B cell (primary cell): ENCODE measurements at regions not wholly inside any gene's neighbourhood (a gene's known extent, or its start where the extent isn't known, plus 50 kb on each side); places are given as distances from the start of the nearest gene placed in this dataset.

Source experiments
- ATAC-seq: fragments of 200-7000 bp; cut with Tn5 transposase; one replicate; pipeline ENCODE4 v1.10.0; 2021; ENCODE audit warnings: low read depth, mild to moderate bottlenecking, moderate number of reproducible peaks, moderate library complexity
- CTCF ChIA-PET: fragments of 350-600 bp; sonication (Branson Sonifier 250); formaldehyde crosslinking; loops from one replicate; lab custom pipeline; 2021; ENCODE audit warnings: antibody characterized with exemption, inconsistent platforms; lab: Charles Lee
- POLR2A ChIA-PET: fragments of 350-600 bp; sonication (Branson Sonifier 250); formaldehyde crosslinking; loops from one replicate; lab custom pipeline; 2021; ENCODE audit warnings: antibody characterized with exemption; lab: Charles Lee
- DNase-seq: peaks from one replicate; pipeline ENCODE4 v3.0.0; 2013
- H2AFZ ChIP-seq: 2 replicates; pipeline ENCODE4 v1.6.1; 2012; ENCODE audit warnings: mild to moderate bottlenecking, low read depth, low read length; ENCODE audit not compliant: insufficient read depth, poor library complexity, severe bottlenecking
- H3K27ac ChIP-seq, 2 donors: 1 replicate in 1 of 2; 2 replicates in 1 of 2; pipeline ENCODE4 v1.5.1; 2012 to 2013; ENCODE audit warnings: low read length in 2 of 2, mild to moderate bottlenecking in 2 of 2, moderate library complexity in 1 of 2
- H3K27me3 ChIP-seq, 4 experiments: fragments of 200-600 bp in 1 of 4; sonication (generic) in 1 of 4; replicated peaks in 1 of 4; 1 replicate in 2 of 4; 2 replicates in 2 of 4; pipeline versions ENCODE4 v1.6.1 to v1.7.0; 2013 to 2016; ENCODE audit warnings: low read length in 3 of 4, mild to moderate bottlenecking in 2 of 4, mixed read lengths in 1 of 4, moderate library complexity in 1 of 4; ENCODE audit not compliant: insufficient read depth in 4 of 4, control insufficient read depth in 3 of 4; ENCODE audit errors: control extremely low read depth in 1 of 4
- H3K36me3 ChIP-seq, 2 experiments: replicated peaks in 1 of 2; 1 replicate in 1 of 2; 2 replicates in 1 of 2; pipeline versions ENCODE4 v1.6.1 to v1.7.1; 2013; ENCODE audit warnings: low read length in 1 of 2; ENCODE audit not compliant: insufficient read depth in 2 of 2, control insufficient read depth in 1 of 2; ENCODE audit errors: control extremely low read depth in 1 of 2, extremely low read depth in 1 of 2
- H3K4me1 ChIP-seq, 2 donors: fragments of 200-600 bp in 1 of 2; sonication (generic) in 1 of 2; 1 replicate in 1 of 2; 2 replicates in 1 of 2; pipeline versions ENCODE4 v1.5.1 to v1.6.1; 2013 to 2017; ENCODE audit warnings: low read length in 2 of 2; ENCODE audit not compliant: control insufficient read depth in 2 of 2, insufficient read depth in 2 of 2
- H3K4me2 ChIP-seq: replicated peaks from 2 replicates; pipeline ENCODE3; 2012; ENCODE audit warnings: mild to moderate bottlenecking, low read depth, low read length; ENCODE audit not compliant: poor library complexity, severe bottlenecking
- H3K4me3 ChIP-seq, 5 experiments: fragments of 200-600 bp in 1 of 5; sonication (generic) in 1 of 5; 1 replicate in 3 of 5; 2 replicates in 2 of 5; pipeline versions ENCODE4 v1.5.1 to v1.7.0; 2011 to 2016; ENCODE audit warnings: low read length in 4 of 5, mild to moderate bottlenecking in 4 of 5, low read depth in 2 of 5, control low read depth in 1 of 5, moderate library complexity in 1 of 5; ENCODE audit not compliant: insufficient read depth in 1 of 5; ENCODE audit errors: control extremely low read depth in 1 of 5, extremely low read depth in 1 of 5
- H3K79me2 ChIP-seq: fragments of 200-600 bp; sonication (generic); one replicate; pipeline ENCODE4 v1.6.0; 2016; ENCODE audit warnings: low read length; ENCODE audit not compliant: control insufficient read depth, insufficient read depth
- H3K9ac ChIP-seq: fragments of 200-600 bp; sonication (generic); 2 replicates; pipeline ENCODE4 v1.6.1; 2017; ENCODE audit warnings: mild to moderate bottlenecking, low read length, moderate library complexity
- H3K9me3 ChIP-seq, 3 donors: one replicate each; pipeline versions ENCODE4 v1.6.1 to v1.7.1; 2013; ENCODE audit warnings: low read length in 2 of 3; ENCODE audit not compliant: control insufficient read depth in 2 of 3, insufficient read depth in 1 of 3; ENCODE audit errors: control extremely low read depth in 1 of 3
- H4K20me1 ChIP-seq: 2 replicates; pipeline ENCODE4 v1.6.0; 2012; ENCODE audit warnings: mild to moderate bottlenecking, low read length; ENCODE audit not compliant: insufficient read depth, control insufficient read depth, poor library complexity, severe bottlenecking
- H3K27ac Mint-ChIP-seq: one replicate; pipeline ENCODE4 v1.8.0; 2021; ENCODE audit warnings: mixed read lengths
- H3K27me3 Mint-ChIP-seq: one replicate; pipeline ENCODE4 v1.8.0; 2021; ENCODE audit warnings: mixed read lengths
- H3K4me1 Mint-ChIP-seq: one replicate; pipeline ENCODE4 v1.8.0; 2021; ENCODE audit warnings: mixed read lengths
- H3K4me3 Mint-ChIP-seq: one replicate; pipeline ENCODE4 v1.8.0; 2021; ENCODE audit warnings: mixed read lengths
- H3K9me3 Mint-ChIP-seq: one replicate; pipeline ENCODE4 v1.8.0; 2022; ENCODE audit warnings: mixed read lengths; ENCODE audit not compliant: insufficient read depth
- EZH2 ChIP-seq: IDR thresholded peaks from 2 replicates; pipeline ENCODE4 v1.6.1; 2012; ENCODE audit warnings: borderline replicate concordance, low read depth, mild to moderate bottlenecking, moderate library complexity, low read length; ENCODE audit not compliant: insufficient read depth, poor library complexity, severe bottlenecking
- WGBS: methylation state at CpG from one replicate; pipeline ENCODE4 v1.1.5; 2013; ENCODE audit warnings: missing lambda C conversion rate; ENCODE audit not compliant: insufficient coverage; 5-methylcytosine and 5-hydroxymethylcytosine counted together
- intact Hi-C: fragments of 100-400 bp; cut with micrococcal nuclease; formaldehyde crosslinking; loops from one replicate; pipeline ENCODE4 v1.10.0; 2022
- TF ChIP-seq, protein P1 (sequence below): fragments of 200-600 bp; IDR thresholded peaks from one replicate; pipeline ENCODE4 v1.8.0; 2022; ENCODE audit warnings: antibody characterized with exemption, mild to moderate bottlenecking

DNA sequence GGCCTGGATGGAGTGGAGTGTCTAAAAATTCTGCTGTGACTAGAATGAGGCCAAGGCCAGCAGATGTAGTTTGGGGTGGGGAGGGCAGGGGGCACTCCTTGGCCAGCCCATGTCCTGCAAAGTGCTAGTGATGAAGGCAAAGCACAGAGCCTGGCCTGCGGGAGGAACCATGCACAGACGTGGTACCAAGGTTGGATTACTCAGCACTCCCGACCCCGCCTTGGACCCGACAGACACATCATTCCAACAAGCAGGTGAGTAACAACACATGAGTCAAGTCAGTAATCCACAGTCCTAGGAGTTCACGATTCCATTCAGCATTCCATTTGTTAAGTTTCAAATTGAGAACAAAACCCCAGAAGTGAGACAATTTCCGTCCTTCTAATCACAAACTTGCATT, 317.3 kb downstream of the TCERG1L start:
- H3K4me3 ChIP-seq: no peak overlapping the region
- H3K4me1 ChIP-seq: no peaks in the 10 kb centered on the region
- CTCF ChIA-PET: no interaction called here
- no peak overlapping the region for H3K27ac ChIP-seq
- Mint-ChIP-seq H3K4me3 (no peak overlapping the region), H3K27ac (no peak overlapping the region), H3K27me3 (no peaks in the 10 kb centered on the region), H3K9me3 (peaks cover 5% of the 10 kb centered on the region), H3K4me1 (no peaks in the 10 kb centered on the region)
- no peaks in the 10 kb centered on the region for H3K79me2 ChIP-seq
- DNase-seq (no peak), ATAC-seq (no peak)
- H2AFZ ChIP-seq: no peak overlapping the region
- peaks cover 0 to 10% (median 0%) of the 10 kb centered on the region in 3 donors for H3K9me3 ChIP-seq
- intact Hi-C loops: no loop called here
- H3K4me2 ChIP-seq: no peak overlapping the region
- no peak overlapping the region for H3K9ac ChIP-seq
- H3K27me3 ChIP-seq: no peaks in the 10 kb centered on the region
- no peak for TF ChIP-seq EZH2
- TF ChIP-seq, protein P1, sequence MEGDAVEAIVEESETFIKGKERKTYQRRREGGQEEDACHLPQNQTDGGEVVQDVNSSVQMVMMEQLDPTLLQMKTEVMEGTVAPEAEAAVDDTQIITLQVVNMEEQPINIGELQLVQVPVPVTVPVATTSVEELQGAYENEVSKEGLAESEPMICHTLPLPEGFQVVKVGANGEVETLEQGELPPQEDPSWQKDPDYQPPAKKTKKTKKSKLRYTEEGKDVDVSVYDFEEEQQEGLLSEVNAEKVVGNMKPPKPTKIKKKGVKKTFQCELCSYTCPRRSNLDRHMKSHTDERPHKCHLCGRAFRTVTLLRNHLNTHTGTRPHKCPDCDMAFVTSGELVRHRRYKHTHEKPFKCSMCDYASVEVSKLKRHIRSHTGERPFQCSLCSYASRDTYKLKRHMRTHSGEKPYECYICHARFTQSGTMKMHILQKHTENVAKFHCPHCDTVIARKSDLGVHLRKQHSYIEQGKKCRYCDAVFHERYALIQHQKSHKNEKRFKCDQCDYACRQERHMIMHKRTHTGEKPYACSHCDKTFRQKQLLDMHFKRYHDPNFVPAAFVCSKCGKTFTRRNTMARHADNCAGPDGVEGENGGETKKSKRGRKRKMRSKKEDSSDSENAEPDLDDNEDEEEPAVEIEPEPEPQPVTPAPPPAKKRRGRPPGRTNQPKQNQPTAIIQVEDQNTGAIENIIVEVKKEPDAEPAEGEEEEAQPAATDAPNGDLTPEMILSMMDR: no peak
- H4K20me1 ChIP-seq: no peaks in the 10 kb centered on the region
- 96% methylated on average over 6 of the region's 7 CpGs for WGBS
- no peaks in the 10 kb centered on the region for H3K36me3 ChIP-seq
- POLR2A ChIA-PET: no interaction called here

DNA sequence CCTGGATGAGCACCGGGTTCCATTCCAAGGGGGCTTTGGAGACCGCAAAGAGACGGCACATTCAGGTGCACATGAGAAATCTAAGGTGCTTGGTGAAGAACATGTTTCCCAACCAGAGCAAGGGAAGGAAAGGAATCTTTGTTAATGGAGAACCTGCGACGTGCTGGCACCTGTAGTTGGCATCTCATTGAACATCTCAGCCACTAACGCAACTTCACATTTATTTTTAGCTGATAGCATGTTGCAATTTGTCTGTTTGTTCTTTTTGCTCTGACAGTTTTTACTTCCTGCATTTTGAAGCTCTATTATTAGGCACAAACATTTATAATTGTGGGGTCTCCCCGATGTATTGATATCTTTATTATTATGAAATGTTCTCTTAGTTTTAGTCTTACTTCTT, 316.7 kb downstream of the TCERG1L start:
- Histone ChIP-seq H3K4me3 (no peak overlapping the region), H3K36me3 (no peaks in the 10 kb centered on the region), H2AFZ (no peak overlapping the region), H3K79me2 (no peaks in the 10 kb centered on the region), H3K27ac (no peak overlapping the region), H3K9me3 (peaks cover 0 to 15% (median 0%) of the 10 kb centered on the region in 3 donors), H4K20me1 (no peaks in the 10 kb centered on the region), H3K27me3 (no peaks in the 10 kb centered on the region), H3K4me2 (no peak overlapping the region), H3K9ac (no peak overlapping the region), H3K4me1 (no peaks in the 10 kb centered on the region)
- Mint-ChIP-seq H3K4me3 (no peak overlapping the region), H3K4me1 (no peaks in the 10 kb centered on the region), H3K9me3 (peaks cover 5% of the 10 kb centered on the region), H3K27me3 (no peaks in the 10 kb centered on the region), H3K27ac (no peak overlapping the region)
- WGBS: 86% methylated on average over 3 of the region's 7 CpGs
- ATAC-seq: no peak
- POLR2A ChIA-PET: no interaction called here
- CTCF ChIA-PET: no interaction called here
- DNase-seq: no peak
- intact Hi-C loops: no loop called here
- TF ChIP-seq, protein P1: no peak
- no peak for TF ChIP-seq EZH2
